PC-9 (cell line): ENCODE measurements at regions not wholly inside any gene's neighbourhood (a gene's known extent, or its start where the extent isn't known, plus 50 kb on each side); places are given as distances from the start of the nearest gene placed in this dataset.

Source experiments
- EZH2 ChIP-seq: fragments of 200-600 bp; sonication (generic); IDR thresholded peaks from 2 replicates; pipeline ENCODE4 v1.8.0; 2017; ENCODE audit warnings: antibody characterized with exemption, low read depth
- TF ChIP-seq, protein P1 (sequence below): fragments of 200-600 bp; sonication (generic); conservative IDR thresholded peaks from 2 replicates; pipeline ENCODE4 v1.6.1; 2017; ENCODE audit warnings: mixed run types, antibody characterized with exemption, mild to moderate bottlenecking, moderate library complexity

DNA sequence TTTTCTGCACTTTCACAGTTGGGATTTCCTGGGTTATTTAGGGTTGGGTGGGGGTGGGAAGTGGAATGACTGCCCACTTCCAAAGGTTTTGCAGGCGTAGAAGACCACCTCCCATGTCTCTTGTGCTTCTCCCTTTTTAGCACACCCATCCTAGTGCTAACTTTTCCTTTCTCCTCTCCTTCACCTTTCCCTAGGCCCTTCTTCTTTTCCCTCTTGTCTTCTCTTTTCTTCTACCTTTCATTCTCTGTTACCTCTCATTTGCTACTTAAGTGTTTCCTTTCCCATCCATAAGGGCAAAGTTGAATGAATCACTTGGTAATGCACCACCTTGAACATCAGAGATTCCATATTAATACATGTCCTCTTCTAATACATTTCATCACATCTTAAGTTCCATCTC is 105.0 kb upstream of the ZNF184 start:
- TF ChIP-seq EZH2 = no peak
- TF ChIP-seq, protein P1, sequence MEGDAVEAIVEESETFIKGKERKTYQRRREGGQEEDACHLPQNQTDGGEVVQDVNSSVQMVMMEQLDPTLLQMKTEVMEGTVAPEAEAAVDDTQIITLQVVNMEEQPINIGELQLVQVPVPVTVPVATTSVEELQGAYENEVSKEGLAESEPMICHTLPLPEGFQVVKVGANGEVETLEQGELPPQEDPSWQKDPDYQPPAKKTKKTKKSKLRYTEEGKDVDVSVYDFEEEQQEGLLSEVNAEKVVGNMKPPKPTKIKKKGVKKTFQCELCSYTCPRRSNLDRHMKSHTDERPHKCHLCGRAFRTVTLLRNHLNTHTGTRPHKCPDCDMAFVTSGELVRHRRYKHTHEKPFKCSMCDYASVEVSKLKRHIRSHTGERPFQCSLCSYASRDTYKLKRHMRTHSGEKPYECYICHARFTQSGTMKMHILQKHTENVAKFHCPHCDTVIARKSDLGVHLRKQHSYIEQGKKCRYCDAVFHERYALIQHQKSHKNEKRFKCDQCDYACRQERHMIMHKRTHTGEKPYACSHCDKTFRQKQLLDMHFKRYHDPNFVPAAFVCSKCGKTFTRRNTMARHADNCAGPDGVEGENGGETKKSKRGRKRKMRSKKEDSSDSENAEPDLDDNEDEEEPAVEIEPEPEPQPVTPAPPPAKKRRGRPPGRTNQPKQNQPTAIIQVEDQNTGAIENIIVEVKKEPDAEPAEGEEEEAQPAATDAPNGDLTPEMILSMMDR = no peak
